Upper lobe of left lung (tissue), 4 donors: ENCODE measurements at regions not wholly inside any gene's neighbourhood (a gene's known extent, or its start where the extent isn't known, plus 50 kb on each side); places are given as distances from the start of the nearest gene placed in this dataset.

Source experiments
- POLR2A ChIP-seq, 4 donors: fragments of 450-650 bp; IDR thresholded peaks; one replicate each; pipeline ENCODE4 v1.5.1; 2016 to 2017; ENCODE audit warnings: antibody characterized with exemption in 4 of 4, mild to moderate bottlenecking in 2 of 4
- POLR2AphosphoS5 ChIP-seq, 2 donors: sonication (generic); formaldehyde crosslinking; IDR thresholded peaks; one replicate each; pipeline ENCODE4 v1.5.1; 2017; ENCODE audit warnings: antibody characterized with exemption in 2 of 2
- TF ChIP-seq, protein P1 (sequence below), 6 experiments: fragments of 450-650 bp in 4 of 6; fragments of 200-600 bp in 2 of 6; sonication (generic) in 2 of 6; IDR thresholded peaks; one replicate each; pipeline ENCODE4 v1.5.1; 2016 to 2019; ENCODE audit warnings: antibody characterized with exemption in 6 of 6

GRCh38 chr6:106897580-106897979, 76.9 kb downstream of the CD24 start:
- TF ChIP-seq, protein P1, sequence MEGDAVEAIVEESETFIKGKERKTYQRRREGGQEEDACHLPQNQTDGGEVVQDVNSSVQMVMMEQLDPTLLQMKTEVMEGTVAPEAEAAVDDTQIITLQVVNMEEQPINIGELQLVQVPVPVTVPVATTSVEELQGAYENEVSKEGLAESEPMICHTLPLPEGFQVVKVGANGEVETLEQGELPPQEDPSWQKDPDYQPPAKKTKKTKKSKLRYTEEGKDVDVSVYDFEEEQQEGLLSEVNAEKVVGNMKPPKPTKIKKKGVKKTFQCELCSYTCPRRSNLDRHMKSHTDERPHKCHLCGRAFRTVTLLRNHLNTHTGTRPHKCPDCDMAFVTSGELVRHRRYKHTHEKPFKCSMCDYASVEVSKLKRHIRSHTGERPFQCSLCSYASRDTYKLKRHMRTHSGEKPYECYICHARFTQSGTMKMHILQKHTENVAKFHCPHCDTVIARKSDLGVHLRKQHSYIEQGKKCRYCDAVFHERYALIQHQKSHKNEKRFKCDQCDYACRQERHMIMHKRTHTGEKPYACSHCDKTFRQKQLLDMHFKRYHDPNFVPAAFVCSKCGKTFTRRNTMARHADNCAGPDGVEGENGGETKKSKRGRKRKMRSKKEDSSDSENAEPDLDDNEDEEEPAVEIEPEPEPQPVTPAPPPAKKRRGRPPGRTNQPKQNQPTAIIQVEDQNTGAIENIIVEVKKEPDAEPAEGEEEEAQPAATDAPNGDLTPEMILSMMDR (IDR thresholded peaks at IDR 0.05): no peak
- TF ChIP-seq POLR2A (IDR thresholded peaks at IDR 0.05) (no peak), POLR2AphosphoS5 (IDR thresholded peaks at IDR 0.05) (no peak)
